GM19099 (cell line): ENCODE measurements at regions not wholly inside any gene's neighbourhood (a gene's known extent, or its start where the extent isn't known, plus 50 kb on each side); places are given as distances from the start of the nearest gene placed in this dataset.

Experiments
- POLR2A ChIP-seq: IDR thresholded peaks from 3 replicates; pipeline ENCODE4 v1.6.1; 2011; ENCODE audit warnings: low read depth; ENCODE audit not compliant: insufficient read length; ENCODE audit errors: extremely low read depth

GRCh38 chr3:168218600-168218999, 122.9 kb upstream of the GOLIM4 start:
- no peak for TF ChIP-seq POLR2A

GRCh38 chr3:168216851-168217250, 121.1 kb upstream of the GOLIM4 start:
- TF ChIP-seq POLR2A = no peak

GRCh38 chr3:168213920-168214319, 118.2 kb upstream of the GOLIM4 start:
- TF ChIP-seq POLR2A = no peak

GRCh38 chr3:168212664-168213285, 117.1 kb upstream of the GOLIM4 start:
- no peak for TF ChIP-seq POLR2A

- TF ChIP-seq POLR2A = no peak
These were observed 109.7 kb upstream of the GOLIM4 start for GRCh38 chr3:168205451-168205850.

DNA sequence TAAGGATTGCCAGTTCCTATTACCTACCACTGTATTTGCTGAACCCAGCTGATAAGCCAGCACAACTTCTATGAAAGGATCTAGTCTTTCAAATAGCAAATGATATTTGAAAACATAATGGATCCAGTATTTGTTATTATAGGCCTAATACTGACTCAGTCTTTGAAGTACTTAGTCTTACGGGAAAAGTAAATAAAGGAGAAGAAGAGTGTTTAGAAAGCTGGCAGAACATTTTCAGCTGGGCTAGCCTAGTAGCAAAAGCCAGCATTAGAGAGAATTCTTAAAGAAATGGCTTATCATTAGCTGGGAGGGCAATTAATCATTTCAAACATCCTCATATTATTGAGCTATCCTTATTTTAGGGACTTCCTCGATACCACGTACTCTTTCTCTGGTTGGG, 101.4 kb upstream of the GOLIM4 start:
- no peak for TF ChIP-seq POLR2A

DNA sequence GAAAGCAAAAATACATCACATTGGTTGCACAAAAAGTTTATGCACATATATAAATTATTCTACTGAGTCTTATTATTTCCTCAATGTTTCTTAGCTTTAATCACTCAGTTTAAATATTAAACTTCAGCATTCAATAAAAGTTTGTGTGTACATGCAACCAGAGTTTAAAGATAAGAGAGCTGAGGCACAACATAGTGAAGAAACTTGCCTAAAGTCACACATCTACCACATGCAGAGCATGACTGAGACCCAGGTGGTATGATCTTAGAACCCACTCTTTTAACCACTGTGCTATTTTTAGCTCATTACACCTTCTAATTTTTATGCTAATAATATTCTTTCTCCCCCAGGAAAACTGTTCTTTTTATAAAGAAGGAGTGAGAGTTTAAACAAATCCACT, 96.1 kb upstream of the GOLIM4 start:
- TF ChIP-seq POLR2A = no peak

DNA sequence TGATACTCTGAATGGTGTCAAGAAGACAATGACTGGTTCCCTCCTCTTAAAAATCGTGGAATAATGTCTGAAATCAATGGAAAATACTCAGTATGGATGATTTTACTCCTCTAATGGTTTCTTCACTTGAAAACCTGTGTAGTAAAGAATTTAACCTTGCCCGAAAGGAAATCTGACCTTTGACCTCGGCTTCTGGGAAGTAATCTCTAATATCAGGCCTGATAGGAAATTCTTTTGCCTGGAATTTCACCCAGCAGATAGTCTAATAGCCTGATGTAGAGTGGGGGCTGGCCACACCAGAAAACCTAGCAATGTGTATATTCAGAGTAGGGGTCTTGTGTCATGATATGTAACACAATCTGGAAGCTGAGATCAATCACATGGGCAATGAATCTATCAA, 91.5 kb upstream of the GOLIM4 start:
- TF ChIP-seq POLR2A = no peak

DNA sequence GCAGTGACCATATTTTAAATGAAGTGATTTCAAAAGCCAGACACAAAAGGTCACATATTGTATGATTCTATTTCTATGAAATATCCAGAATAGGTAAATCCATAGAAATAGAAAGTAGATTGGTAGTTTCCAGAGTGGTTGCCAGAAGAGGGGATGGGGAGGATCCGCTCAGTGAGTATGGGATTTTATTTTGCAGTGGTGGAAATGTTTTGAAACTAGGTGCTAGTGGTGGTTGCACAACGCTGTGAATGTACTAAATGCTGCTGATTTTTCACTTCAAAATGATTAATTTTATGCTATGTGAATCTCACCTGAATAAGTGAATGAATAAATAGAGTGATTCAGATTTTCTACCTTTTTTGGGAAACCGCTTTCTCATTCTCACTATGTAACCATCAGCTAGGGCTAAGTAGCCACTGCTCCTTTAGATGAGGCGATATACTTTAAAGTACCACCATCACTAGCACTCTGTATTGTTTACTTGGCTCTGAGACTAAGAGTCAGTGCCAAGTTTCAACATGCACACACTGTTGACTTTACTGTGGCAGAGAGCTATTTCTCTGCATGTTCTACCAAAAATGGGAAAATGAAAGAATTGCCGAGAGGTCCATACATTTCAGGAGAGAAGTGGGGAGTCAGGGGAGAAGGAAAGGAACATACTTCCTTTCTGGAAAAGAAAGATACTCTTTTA, 90.7 kb upstream of the GOLIM4 start:
- no peak for TF ChIP-seq POLR2A

GRCh38 chr3:168183774-168184173, 88.0 kb upstream of the GOLIM4 start:
- TF ChIP-seq POLR2A = no peak

GRCh38 chr3:168168743-168169142, 73.0 kb upstream of the GOLIM4 start:
- TF ChIP-seq POLR2A = no peak

GRCh38 chr3:168165390-168166269, 69.9 kb upstream of the GOLIM4 start:
- no peak for TF ChIP-seq POLR2A

DNA sequence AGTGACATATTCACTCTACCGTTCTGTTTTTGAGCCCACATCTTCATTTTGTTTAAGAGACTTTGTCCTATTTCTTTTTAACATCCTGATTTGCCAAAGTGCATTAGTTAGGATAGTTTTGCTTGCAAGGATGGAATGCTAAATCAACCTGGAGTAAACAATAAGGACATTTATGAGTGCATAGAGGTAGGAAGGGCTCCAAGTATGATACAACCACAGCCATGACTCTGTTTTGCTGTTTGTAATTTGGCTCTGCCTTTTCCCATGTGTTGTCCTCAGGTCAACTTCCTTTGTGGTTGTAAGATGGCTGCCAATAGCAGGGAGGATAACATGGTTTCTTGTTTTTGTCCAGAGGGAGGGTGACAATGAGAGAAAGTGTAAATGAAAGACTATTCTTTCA, 66.4 kb upstream of the GOLIM4 start:
- TF ChIP-seq POLR2A = no peak

DNA sequence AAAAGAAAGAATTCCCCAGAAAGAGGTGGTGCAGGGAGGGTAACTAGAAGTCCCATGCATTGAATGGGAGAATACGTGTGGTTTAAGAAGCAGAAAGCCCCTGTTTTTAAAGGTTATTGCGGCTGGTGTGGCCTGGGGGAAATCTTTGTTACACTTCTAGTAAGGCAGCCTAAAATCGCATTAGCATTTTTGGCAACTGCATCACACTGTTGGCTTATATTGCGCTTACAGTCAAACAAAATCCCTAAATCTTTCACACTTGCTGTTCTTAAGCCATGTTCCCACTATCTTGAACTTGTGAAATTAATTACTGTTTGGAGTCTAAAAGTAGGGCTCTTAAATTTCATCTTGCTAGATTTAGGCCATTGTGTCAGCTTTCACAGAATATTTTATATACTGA, 66.0 kb upstream of the GOLIM4 start:
- no peak for TF ChIP-seq POLR2A

DNA sequence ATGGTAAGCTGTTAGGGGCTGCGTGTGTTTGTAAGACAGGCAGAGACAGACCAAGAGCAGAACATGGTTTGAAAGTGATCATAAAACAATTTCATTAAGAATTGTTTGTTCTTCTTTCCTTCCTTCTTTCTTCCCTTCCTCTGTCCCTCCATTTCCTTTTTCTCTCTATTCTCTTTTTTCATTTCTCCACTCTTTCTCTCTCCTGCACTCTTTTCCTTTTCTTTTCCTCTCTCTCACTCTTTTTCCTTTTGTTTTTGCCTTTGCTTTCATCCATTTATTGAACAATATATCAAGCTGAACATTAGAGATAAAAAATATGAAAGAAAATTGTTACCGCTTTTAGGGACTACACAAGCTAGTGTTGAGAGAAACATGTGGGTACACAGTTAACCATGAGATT, 62.2 kb upstream of the GOLIM4 start:
- no peak for TF ChIP-seq POLR2A
